ENCODE measurements at regions not wholly inside any gene's neighbourhood (a gene's known extent, or its start where the extent isn't known, plus 50 kb on each side); places are given as distances from the start of the nearest gene placed in this dataset.

GRCh38 chr2:88281302-88282217 lies 111.4 kb downstream of the THNSL2 start:
- no peak for DNase-seq

GRCh38 chr2:88269836-88270235 lies 99.7 kb downstream of the THNSL2 start:
- no peak for DNase-seq

GRCh38 chr2:88265352-88266303 lies 95.5 kb downstream of the THNSL2 start:
- DNase-seq: no peak

- no peak for DNase-seq
These were observed 93.7 kb downstream of the THNSL2 start for GRCh38 chr2:88263861-88264260.

- DNase-seq: no peak
These were observed 91.6 kb downstream of the THNSL2 start for GRCh38 chr2:88261725-88262124.

GRCh38 chr2:88258208-88258607 lies 88.1 kb downstream of the THNSL2 start:
- DNase-seq: no peak

- DNase-seq: no peak
These were observed 84.4 kb downstream of the THNSL2 start for GRCh38 chr2:88254437-88255091.

- no peak for DNase-seq
These were observed 83.9 kb downstream of the THNSL2 start for GRCh38 chr2:88253997-88254396.

GRCh38 chr2:88253375-88253774 lies 83.2 kb downstream of the THNSL2 start:
- DNase-seq: no peak

- DNase-seq: no peak
These were observed 82.5 kb downstream of the THNSL2 start for GRCh38 chr2:88252646-88253045.

- no peak for DNase-seq
These were observed 82.0 kb downstream of the THNSL2 start for GRCh38 chr2:88252111-88252510.

GRCh38 chr2:88250404-88250803 lies 80.3 kb downstream of the THNSL2 start:
- DNase-seq: no peak

GRCh38 chr2:88248280-88248828 lies 78.2 kb downstream of the THNSL2 start:
- no peak for DNase-seq

GRCh38 chr2:88247531-88247930 lies 77.4 kb downstream of the THNSL2 start:
- no peak for DNase-seq

GRCh38 chr2:88245109-88245508 lies 75.0 kb downstream of the THNSL2 start:
- DNase-seq: no peak

- DNase-seq: no peak
These were observed 69.6 kb downstream of the THNSL2 start for GRCh38 chr2:88239781-88240180.

GRCh38 chr2:88236666-88237065 lies 66.5 kb downstream of the THNSL2 start:
- DNase-seq: no peak

All from activated CD4-positive, CD25-positive, alpha-beta regulatory T cell treated with anti-CD3 and anti-CD28 coated beads, Interleukin-2, amount 50 U/mL, for 72 hours (primary cell).